ENCODE measurements at regions not wholly inside any gene's neighbourhood (a gene's known extent, or its start where the extent isn't known, plus 50 kb on each side); places are given as distances from the start of the nearest gene placed in this dataset.
A peak's percentile ranks its signal among the peaks of the same experiment; 100 is the strongest.

DNA sequence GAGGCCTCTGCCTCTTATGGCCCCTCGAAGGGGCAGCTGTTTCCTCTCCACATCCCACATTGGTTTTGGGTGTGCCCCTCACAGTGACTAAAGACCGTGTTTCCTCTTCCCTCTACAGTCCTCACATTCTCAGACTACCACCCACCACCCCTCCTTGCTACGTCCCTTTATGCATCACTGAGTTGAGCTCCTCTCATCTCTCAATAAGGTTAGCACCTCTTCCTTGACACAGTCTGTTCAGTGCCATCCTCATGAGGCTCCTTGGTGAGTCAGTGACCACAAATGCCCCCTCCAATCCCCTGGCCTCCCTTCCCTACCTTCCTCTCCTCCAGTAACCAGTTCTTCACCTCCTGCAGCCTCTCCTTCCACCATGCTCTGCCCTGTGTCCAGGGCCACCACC, 239.1 kb upstream of the MYO3A start:
- no peak overlapping the region for H3K4me3 ChIP-seq
- in situ Hi-C loops (cut with MboI; ENCODE audit: low pct_unique_long_range_greater_than_20kb in 2 of 9, low sequenced_read_pairs in 9 of 9, unreplicated experiment in 9 of 9), result loop anchor here in 4 of 9 experiments (25.0 kb wide), 1 partner anchor 583 kb away; no protein-coding TSS in a partner anchor
- 0 to 80% (median 70%) methylated on average over 1 to 2 of the region's 3 CpGs; no CpG with 5 or more reads in 5 of the 10 experiments for WGBS, 10 experiments
- no peak for ATAC-seq (replicated peaks in 6 of 8)
- H3K4me1 ChIP-seq (replicated peaks in 1 of 2), result no peaks in the 10 kb centered on the region
- H3K27ac ChIP-seq, result no peak overlapping the region

DNA sequence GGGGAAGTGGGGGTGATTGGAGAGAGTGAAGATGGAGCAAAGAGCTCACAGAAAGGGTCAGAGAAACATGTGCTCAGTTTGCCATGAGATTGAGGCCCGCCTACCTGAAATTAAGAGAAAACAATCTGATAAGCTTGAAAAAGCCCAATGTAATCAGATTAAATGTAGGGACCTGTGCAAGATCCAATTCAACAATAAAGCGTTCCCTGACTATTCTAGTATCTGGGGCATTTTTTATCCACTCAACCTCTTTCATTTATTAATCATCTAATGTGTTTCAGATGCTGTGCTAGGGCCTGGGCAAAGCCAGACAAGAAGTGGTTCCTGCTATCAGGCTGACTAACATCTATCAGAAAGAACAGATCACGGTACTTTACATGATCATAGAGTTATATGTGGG, 238.4 kb upstream of the MYO3A start:
- in situ Hi-C loops (cut with MboI; ENCODE audit: low pct_unique_long_range_greater_than_20kb in 2 of 9, low sequenced_read_pairs in 9 of 9, unreplicated experiment in 9 of 9), result loop anchor here in 4 of 9 experiments (25.0 kb wide), 1 partner anchor 583 kb away; no protein-coding TSS in a partner anchor

DNA sequence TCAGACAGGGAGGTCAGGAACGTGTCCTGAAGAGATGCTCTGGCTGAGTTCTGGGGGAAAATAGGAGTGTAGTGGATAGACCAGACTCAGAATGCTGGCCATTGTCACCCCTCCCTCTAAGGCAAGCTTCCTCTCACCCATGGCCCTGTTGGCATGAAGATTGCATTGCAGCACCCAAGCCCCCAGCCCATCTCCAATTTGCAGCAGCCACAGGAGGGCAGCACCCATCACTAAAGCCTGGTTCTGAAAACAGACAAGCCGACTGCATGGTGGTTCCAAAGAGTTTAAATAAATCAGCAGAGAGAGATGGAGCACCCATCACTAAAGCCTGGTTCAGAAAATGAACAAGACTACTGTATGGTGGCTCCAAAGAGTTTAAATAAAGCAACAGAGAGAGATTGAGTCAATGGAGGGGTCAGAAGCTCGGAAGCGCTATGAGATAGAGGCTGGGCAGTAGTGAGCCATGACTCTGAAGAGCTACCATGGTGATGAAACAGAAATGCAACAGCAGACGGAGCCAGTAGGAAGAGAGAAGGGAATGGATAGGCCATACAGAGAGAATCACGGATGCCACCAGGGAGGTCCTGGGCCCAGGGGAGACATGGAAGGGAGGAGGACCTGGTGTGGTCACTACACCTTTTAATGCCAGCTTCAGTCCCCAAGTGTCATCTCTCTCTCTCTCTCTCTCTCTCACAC, 237.9 kb upstream of the MYO3A start:
- peak in 1 of 8 experiments; percentile 44 for ATAC-seq (replicated peaks in 6 of 8)
- H3K27ac ChIP-seq, result no peak overlapping the region
- in situ Hi-C loops (cut with MboI; ENCODE audit: low pct_unique_long_range_greater_than_20kb in 2 of 9, low sequenced_read_pairs in 9 of 9, unreplicated experiment in 9 of 9), result loop anchor here in 4 of 9 experiments (25.0 kb wide), 1 partner anchor 584 kb away; no protein-coding TSS in a partner anchor
- H3K4me3 ChIP-seq, result no peak overlapping the region
- peaks cover 2% of the 10 kb centered on the region in 2 donors for H3K4me1 ChIP-seq (replicated peaks in 1 of 2)
- WGBS, 10 experiments, result 30 to 100% (median 77%) methylated on average over 1 to 5 of the region's 6 CpGs; no CpG with 5 or more reads in 2 of the 10 experiments

More for the DNA sequence above, 238.4 kb upstream of the MYO3A start:
- no peak for ATAC-seq (replicated peaks in 6 of 8)
- 6 to 100% (median 66%) methylated on average over 1 to 3 of the region's 3 CpGs for WGBS, 10 experiments
- Histone ChIP-seq H3K4me3 (no peak overlapping the region), H3K27ac (no peak overlapping the region), H3K4me1 (replicated peaks in 1 of 2) (no peaks in the 10 kb centered on the region)

DNA sequence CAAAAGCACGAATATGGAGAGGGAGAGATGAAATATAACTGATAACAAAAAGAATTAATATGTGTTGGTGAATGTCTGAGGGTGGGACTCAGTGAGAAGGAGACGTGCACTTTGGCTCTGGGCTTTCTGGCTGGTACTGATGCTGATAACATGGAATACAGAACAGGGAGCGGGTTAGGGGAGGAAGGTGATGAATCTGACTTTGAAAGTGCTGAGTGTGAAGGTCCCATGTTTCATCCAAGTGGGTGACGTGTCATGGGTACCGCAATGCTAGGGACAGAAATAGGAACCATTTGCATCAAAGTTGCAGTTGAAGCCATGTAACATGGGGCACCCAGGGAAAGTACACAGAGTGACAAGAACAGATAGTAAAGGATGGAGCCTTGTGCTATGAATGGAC, 236.6 kb upstream of the MYO3A start:
- WGBS, 10 experiments, result 0 to 93% (median 60%) methylated on average over 1 to 5 of the region's 5 CpGs; no CpG with 5 or more reads in 1 of the 10 experiments
- Histone ChIP-seq H3K4me3 (no peak overlapping the region), H3K4me1 (replicated peaks in 1 of 2) (peaks cover 11 to 12% of the 10 kb centered on the region in 2 donors), H3K27ac (no peak overlapping the region)
- ATAC-seq (replicated peaks in 6 of 8), result no peak
- in situ Hi-C loops (cut with MboI; ENCODE audit: low pct_unique_long_range_greater_than_20kb in 2 of 9, low sequenced_read_pairs in 9 of 9, unreplicated experiment in 9 of 9), result loop anchor here in 4 of 9 experiments (25.0 kb wide), 1 partner anchor 585 kb away; no protein-coding TSS in a partner anchor

DNA sequence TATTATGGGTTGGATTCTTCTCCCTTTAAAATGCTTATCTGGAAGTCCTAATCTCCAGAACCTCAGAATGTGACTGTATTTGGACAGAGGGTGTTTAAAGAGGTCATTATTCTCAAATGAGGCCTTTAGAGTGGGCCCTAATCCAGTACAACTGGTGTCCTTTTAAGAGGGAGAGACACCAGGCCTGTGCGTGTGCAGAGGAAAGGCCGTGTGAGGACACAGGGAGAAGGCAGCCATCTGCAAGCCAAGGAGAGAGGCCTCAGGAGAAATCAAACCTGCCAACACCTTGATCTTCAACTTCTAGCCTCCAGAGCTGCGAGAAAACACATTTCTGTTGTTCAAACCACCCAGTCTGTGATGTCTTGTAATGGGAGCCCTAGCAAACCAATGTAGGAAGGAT, 235.4 kb upstream of the MYO3A start:
- ATAC-seq (replicated peaks in 6 of 8), result no peak
- Histone ChIP-seq H3K4me3 (no peak overlapping the region), H3K27ac (no peak overlapping the region), H3K4me1 (replicated peaks in 1 of 2) (peaks cover 11 to 17% of the 10 kb centered on the region in 2 donors)
- 33 to 85% (median 51%) methylated on average over 1 to 3 of the region's 3 CpGs; no CpG with 5 or more reads in 6 of the 10 experiments for WGBS, 10 experiments
- in situ Hi-C loops (cut with MboI; ENCODE audit: low pct_unique_long_range_greater_than_20kb in 2 of 9, low sequenced_read_pairs in 9 of 9, unreplicated experiment in 9 of 9), result loop anchor here in 4 of 9 experiments (25.0 kb wide), 1 partner anchor 586 kb away; no protein-coding TSS in a partner anchor

DNA sequence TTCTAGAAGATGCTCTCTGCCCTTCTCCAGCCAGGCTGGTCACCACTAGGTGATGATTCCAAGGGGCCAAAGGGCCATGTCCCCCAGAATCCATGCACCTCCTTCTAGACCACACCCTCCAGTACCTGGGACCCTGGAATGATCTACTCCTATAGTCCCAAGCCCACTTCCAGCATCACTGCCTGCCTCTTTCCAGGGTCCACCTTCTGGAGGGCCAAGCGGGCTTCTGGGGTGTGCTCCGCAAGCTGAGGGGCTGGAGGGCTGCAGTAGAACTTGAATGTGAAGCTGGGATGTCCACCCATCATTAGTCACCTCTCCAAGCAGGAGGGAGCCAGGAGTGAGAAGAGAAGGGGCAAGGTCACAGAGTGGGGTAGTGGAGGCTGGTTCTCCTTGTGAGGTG, 234.4 kb upstream of the MYO3A start:
- H3K4me1 ChIP-seq (replicated peaks in 1 of 2), result peaks cover 11 to 17% of the 10 kb centered on the region in 2 donors
- ATAC-seq (replicated peaks in 6 of 8), result no peak
- 62 to 100% (median 92%) methylated on average over 2 of the region's 2 CpGs; no CpG with 5 or more reads in 7 of the 10 experiments for WGBS, 10 experiments
- in situ Hi-C loops (cut with MboI; ENCODE audit: low pct_unique_long_range_greater_than_20kb in 2 of 9, low sequenced_read_pairs in 9 of 9, unreplicated experiment in 9 of 9), result loop anchor here in 4 of 9 experiments (25.0 kb wide), 1 partner anchor 587 kb away; no protein-coding TSS in a partner anchor
- no peak overlapping the region for H3K4me3 ChIP-seq
- no peak overlapping the region for H3K27ac ChIP-seq

DNA sequence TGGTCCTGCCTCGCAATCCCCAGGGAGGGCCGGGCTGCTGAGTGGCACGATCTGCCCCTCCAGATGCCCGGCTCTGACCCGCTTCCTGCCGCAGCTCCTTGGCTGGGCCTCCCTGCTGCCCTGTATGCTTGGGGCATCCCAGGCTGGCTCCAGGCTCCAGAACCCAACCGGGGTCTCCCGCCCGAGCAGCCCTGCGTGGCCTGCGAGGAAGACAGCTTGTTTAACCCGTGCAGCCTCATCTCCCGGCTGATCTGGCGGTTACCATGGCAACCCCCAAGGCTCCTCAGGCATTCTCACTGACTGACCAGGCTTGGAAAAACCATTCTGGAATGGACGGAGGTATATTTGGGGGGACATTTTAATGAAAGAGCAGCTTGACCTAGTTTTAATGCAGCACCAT, 232.4 kb upstream of the MYO3A start:
- ATAC-seq (replicated peaks in 6 of 8), result peak in 5 of 8 experiments; percentile 84 to 92 (median 89)
- Histone ChIP-seq H3K4me1 (replicated peaks in 1 of 2) (peaks cover 11 to 17% of the 10 kb centered on the region in 2 donors), H3K4me3 (no peak overlapping the region), H3K27ac (peak overlapping the region in 1 of 2 donors; percentile 37)
- 0 to 82% (median 54%) methylated on average over 1 to 7 of the region's 15 CpGs; no CpG with 5 or more reads in 4 of the 10 experiments for WGBS, 10 experiments
- in situ Hi-C loops (cut with MboI; ENCODE audit: low pct_unique_long_range_greater_than_20kb in 2 of 9, low sequenced_read_pairs in 9 of 9, unreplicated experiment in 9 of 9), result no loop called here

DNA sequence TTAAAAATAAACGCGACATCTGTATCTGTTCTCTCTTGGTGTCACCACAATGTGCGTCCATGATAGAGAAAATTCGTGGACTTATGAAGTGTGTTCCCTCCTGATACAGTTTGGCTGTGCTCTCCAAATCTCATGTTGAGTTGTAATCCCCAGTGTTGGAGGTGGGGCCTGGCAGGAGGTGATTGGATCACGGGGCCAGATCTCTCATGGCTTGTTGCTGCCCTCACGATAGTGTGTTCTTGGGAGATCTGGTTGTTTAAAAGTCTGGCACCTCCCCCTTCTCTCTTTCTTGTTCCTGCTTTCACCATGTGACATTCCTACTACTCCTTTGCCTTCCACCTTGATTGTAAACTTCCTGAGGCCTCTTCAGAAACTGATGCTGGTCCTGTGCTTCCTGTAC, 229.4 kb upstream of the MYO3A start:
- 72 to 100% (median 84%) methylated on average over 1 to 6 of the region's 6 CpGs; no CpG with 5 or more reads in 2 of the 10 experiments for WGBS, 10 experiments

DNA sequence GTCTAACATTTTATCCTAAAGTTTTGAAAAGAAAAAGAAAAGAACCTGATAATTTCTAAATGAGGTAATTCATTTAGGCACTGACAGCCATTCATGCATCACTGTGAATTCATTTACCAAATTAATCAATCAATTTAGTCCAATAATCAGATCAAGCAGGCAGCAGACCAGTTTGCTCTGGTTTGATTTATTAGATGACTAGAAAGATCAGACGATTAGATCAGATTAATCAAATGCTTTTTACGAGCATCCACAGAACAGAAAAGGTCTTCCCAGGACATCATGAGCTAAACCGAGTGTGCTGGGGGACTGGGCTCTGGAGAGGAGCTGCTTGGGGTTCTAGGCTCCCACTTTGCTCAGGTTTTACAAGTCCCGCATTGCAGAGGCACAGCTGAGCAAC, 226.5 kb upstream of the MYO3A start:
- H3K4me1 ChIP-seq (replicated peaks in 1 of 2), result peaks cover 6 to 10% of the 10 kb centered on the region in 2 donors
- WGBS, 10 experiments, result 0 to 100% (median 38%) methylated on average over 1 to 3 of the region's 4 CpGs; no CpG with 5 or more reads in 2 of the 10 experiments
- H3K27ac ChIP-seq, result peak overlapping the region in 1 of 2 donors; percentile 17
- ATAC-seq (replicated peaks in 6 of 8), result peak in 1 of 8 experiments; percentile 73
- no peak overlapping the region for H3K4me3 ChIP-seq
- in situ Hi-C loops (cut with MboI; ENCODE audit: low pct_unique_long_range_greater_than_20kb in 2 of 9, low sequenced_read_pairs in 9 of 9, unreplicated experiment in 9 of 9), result no loop called here

More for the DNA sequence above, 229.4 kb upstream of the MYO3A start:
- in situ Hi-C loops (cut with MboI; ENCODE audit: low pct_unique_long_range_greater_than_20kb in 2 of 9, low sequenced_read_pairs in 9 of 9, unreplicated experiment in 9 of 9), result no loop called here
- ATAC-seq (replicated peaks in 6 of 8), result no peak
- H3K4me1 ChIP-seq (replicated peaks in 1 of 2), result peaks cover 17 to 24% of the 10 kb centered on the region in 2 donors
- no peak overlapping the region for H3K4me3 ChIP-seq
- no peak overlapping the region for H3K27ac ChIP-seq

DNA sequence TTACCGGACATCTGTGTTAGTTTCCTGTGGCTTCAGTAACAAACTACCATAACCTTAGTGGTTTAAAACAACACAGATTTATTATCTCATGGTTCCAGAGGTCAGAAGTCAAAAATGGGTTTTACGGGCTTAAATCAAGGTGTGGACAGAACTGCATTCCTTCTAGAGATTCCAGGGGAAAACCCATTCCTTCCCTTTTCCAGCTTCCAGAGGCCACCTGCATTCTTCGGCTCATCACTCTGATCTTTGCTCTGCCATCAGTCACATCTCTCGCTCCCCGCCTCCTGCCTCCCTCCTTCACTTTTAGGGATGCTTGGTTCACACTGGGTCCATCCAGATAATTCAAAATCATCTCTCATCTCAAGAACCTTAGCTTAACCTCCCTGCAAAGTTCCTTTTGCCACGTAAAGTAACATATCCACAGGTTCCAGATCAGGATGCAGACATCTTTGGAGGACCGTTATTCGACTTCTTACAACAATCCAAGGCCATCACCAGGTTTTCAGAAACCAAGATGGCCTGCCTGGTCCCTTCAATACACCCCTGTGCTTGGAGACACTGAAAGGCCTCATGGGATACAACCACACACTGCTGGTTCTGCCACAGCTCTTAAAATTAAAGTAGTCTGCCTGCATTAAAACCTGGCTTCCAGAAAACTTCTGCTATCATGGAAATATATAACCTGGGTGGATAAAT, 225.9 kb upstream of the MYO3A start:
- ATAC-seq (replicated peaks in 6 of 8), result no peak
- 5 to 100% (median 68%) methylated on average over 1 to 8 of the region's 8 CpGs; no CpG with 5 or more reads in 2 of the 10 experiments for WGBS, 10 experiments
- H3K4me1 ChIP-seq (replicated peaks in 1 of 2), result peaks cover 6 to 7% of the 10 kb centered on the region in 2 donors
- in situ Hi-C loops (cut with MboI; ENCODE audit: low pct_unique_long_range_greater_than_20kb in 2 of 9, low sequenced_read_pairs in 9 of 9, unreplicated experiment in 9 of 9), result no loop called here
- H3K27ac ChIP-seq, result peak overlapping the region in 1 of 2 donors; percentile 17
- no peak overlapping the region for H3K4me3 ChIP-seq

DNA sequence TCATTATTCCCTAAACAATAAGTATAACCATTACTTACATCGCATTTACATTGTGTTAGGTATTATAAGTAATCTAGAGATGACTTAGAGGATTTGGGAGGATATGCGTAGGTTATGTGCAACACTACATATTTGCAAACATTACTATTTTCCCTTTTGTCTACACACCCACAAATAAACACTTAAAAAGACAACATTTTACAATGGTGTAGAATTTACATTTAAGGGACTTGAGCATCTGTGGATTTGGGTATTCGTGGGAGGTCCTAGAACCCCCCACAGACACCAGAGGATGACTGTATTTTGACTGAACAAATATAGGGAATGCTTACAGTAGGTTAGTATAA, 220.2 kb upstream of the MYO3A start:
- no peak overlapping the region for H3K4me3 ChIP-seq
- in situ Hi-C loops (cut with MboI; ENCODE audit: low pct_unique_long_range_greater_than_20kb in 2 of 9, low sequenced_read_pairs in 9 of 9, unreplicated experiment in 9 of 9), result no loop called here
- WGBS, 10 experiments, result 0 to 100% (median 76%) methylated on average over 1 to 3 of the region's 3 CpGs; no CpG with 5 or more reads in 2 of the 10 experiments
- ATAC-seq (replicated peaks in 6 of 8), result peak in 2 of 8 experiments; percentile 15 to 47
- no peak overlapping the region for H3K27ac ChIP-seq
- H3K4me1 ChIP-seq (replicated peaks in 1 of 2), result no peaks in the 10 kb centered on the region

DNA sequence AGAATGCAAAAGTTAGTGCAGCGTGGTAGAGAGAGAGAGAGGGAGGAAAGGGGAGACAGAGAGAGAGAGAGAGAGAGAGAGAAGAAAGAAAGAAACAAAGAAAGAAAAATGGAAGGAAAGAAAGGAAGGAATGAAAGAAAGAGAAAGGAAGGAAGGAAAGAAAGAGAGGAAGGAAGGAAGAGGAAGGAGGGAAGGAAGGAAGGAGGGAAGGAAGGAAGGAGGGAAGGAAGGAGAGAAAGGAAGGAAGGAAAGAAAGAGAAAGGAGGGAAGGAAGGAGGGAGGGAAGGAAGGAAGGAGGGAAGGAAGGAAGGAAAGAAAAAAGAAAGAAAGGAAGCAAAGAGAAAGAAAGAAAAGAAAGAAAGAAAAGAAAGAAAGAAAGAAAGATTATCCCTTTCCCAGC, 209.8 kb upstream of the MYO3A start:
- WGBS, 10 experiments, result 17 to 100% (median 56%) methylated on average over 1 of the region's 1 CpG; no CpG with 5 or more reads in 4 of the 10 experiments
- Histone ChIP-seq H3K4me3 (no peak overlapping the region), H3K27ac (no peak overlapping the region), H3K4me1 (replicated peaks in 1 of 2) (no peaks in the 10 kb centered on the region)
- no peak for ATAC-seq (replicated peaks in 6 of 8)
- in situ Hi-C loops (cut with MboI; ENCODE audit: low pct_unique_long_range_greater_than_20kb in 2 of 9, low sequenced_read_pairs in 9 of 9, unreplicated experiment in 9 of 9), result no loop called here

All from motor neuron (in vitro differentiated cells).